ENCODE measurements at regions not wholly inside any gene's neighbourhood (a gene's known extent, or its start where the extent isn't known, plus 50 kb on each side); places are given as distances from the start of the nearest gene placed in this dataset.
A peak's percentile ranks its signal among the peaks of the same experiment; 100 is the strongest.

GRCh38 chr2:42923580-42924417 lies 131.4 kb upstream of the HAAO start:
- no peak overlapping the region for H3K4me3 ChIP-seq (ENCODE audit: low read depth, low read length)
- no peak for TF ChIP-seq CTCF (IDR thresholded peaks at IDR 0.05; ENCODE audit: insufficient read depth, low read depth, low read length)
- no peak for DNase-seq (ENCODE audit: low read depth)

DNA sequence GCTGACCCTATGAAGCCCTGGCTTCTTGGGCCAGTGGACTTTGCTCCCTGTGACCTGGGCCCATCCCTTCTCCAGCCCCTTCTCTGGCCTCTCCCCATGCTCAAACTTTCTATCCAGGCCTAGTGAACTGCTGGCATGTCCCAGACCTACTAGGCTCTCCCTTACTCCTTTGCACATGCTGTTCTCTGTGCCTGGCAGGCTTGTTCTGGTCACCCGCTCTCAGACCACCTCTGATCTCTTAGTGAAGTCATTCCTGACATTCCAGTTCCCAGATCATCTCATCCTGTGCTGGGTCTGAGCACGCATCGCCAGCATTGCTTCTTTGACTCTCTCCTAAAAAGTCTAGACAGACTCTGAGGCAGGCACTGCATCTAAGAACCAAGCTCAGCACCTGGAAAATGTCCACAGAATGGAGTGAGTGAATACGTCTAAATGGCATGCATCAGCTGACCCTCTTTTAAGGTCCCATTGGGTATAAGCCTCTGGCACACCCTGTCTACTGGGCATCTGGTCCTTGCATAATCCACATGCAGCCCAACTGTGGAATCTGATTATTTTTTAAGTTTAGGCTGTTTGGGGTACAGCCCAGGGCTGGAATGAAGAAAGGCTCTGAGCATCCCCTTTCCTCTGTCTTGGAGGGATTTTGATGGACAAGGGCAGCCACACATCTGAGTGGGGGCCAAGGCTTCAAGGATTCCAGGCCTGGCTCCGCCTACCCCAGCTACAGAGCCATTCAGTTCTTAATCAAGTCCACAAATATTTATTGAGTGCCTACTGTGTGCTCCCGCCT lies 130.6 kb upstream of the HAAO start:
- H3K4me3 ChIP-seq (ENCODE audit: low read depth, low read length), result no peak overlapping the region
- TF ChIP-seq CTCF (IDR thresholded peaks at IDR 0.05; ENCODE audit: insufficient read depth, low read depth, low read length), result no peak
- DNase-seq (ENCODE audit: low read depth), result peak; percentile 85

DNA sequence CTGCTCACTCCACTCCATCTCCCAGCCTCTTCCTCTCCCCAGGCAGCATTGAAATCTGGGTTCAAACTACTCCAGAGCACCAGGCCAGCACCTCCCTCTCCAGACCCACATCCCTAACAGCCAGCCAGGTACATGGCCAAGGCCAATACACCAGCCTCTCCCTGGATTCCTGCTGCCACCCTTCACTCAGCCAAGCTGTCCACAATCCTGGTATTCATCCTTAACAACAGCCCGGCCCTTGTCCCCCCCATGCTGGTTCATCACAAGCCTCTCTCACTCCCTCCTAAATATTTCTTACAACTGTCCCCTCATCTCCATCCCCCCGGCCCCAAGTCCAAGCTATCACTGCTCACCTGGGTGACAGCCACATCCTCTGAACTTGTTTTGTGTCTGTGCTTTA lies 129.9 kb upstream of the HAAO start:
- no peak for TF ChIP-seq CTCF (IDR thresholded peaks at IDR 0.05; ENCODE audit: insufficient read depth, low read depth, low read length)
- DNase-seq (ENCODE audit: low read depth), result no peak
- H3K4me3 ChIP-seq (ENCODE audit: low read depth, low read length), result no peak overlapping the region

GRCh38 chr2:42921721-42922120 lies 129.3 kb upstream of the HAAO start:
- H3K4me3 ChIP-seq (ENCODE audit: low read depth, low read length), result no peak overlapping the region
- no peak for TF ChIP-seq CTCF (IDR thresholded peaks at IDR 0.05; ENCODE audit: insufficient read depth, low read depth, low read length)
- no peak for DNase-seq (ENCODE audit: low read depth)

DNA sequence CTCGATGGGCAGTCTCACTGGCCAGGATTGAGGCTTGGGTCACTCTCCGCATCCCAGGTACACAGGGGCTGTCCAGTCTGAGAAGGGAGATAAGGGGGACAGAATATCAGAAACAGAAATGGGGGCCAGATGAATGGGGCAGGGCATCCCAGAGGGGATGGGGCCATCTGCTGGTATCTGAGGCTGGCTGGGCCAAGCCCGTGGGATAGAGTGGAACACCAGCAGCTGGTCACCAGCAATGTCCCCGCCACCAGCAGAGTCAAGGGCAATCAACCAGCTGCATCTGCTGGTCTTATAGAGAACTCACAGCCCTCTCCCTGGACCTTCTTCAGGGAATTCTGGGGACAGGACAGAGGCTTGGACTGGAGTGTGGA lies 128.8 kb upstream of the HAAO start:
- no peak for DNase-seq (ENCODE audit: low read depth)
- TF ChIP-seq CTCF (IDR thresholded peaks at IDR 0.05; ENCODE audit: insufficient read depth, low read depth, low read length), result no peak
- no peak overlapping the region for H3K4me3 ChIP-seq (ENCODE audit: low read depth, low read length)

GRCh38 chr2:42920446-42921146 lies 128.2 kb upstream of the HAAO start:
- TF ChIP-seq CTCF (IDR thresholded peaks at IDR 0.05; ENCODE audit: insufficient read depth, low read depth, low read length), result no peak
- no peak for DNase-seq (ENCODE audit: low read depth)
- no peak overlapping the region for H3K4me3 ChIP-seq (ENCODE audit: low read depth, low read length)

All from fibroblast of villous mesenchyme (primary cell).